Omental fat pad (tissue), 3 donors: ENCODE measurements at regions not wholly inside any gene's neighbourhood (a gene's known extent, or its start where the extent isn't known, plus 50 kb on each side); places are given as distances from the start of the nearest gene placed in this dataset.
"Not testable (repeated sequence)": the region's sequence is repeated elsewhere in the genome, so short reads cannot be mapped to it uniquely, and the experiment has no call there.

Experiments
- ATAC-seq: fragments of 150-250 bp; one replicate; pipeline ENCODE4 v1.9.1; 2016; ENCODE audit warnings: mild to moderate bottlenecking, moderate library complexity; ENCODE audit not compliant: low FRiP score
- DNase-seq: peaks from one replicate; pipeline ENCODE4 v3.0.0-alpha.2; 2019; ENCODE audit warnings: low spot score
- TF ChIP-seq, protein P1 (sequence below), 3 donors: fragments of 450-650 bp; IDR thresholded peaks; one replicate each; pipeline ENCODE4 v1.5.1; 2016 to 2017; ENCODE audit warnings: antibody characterized with exemption in 3 of 3, mild to moderate bottlenecking in 3 of 3, moderate library complexity in 2 of 3

GRCh38 chr17:77527836-77528505 is 387.2 kb downstream of the SEC14L1 start:
- TF ChIP-seq, protein P1, sequence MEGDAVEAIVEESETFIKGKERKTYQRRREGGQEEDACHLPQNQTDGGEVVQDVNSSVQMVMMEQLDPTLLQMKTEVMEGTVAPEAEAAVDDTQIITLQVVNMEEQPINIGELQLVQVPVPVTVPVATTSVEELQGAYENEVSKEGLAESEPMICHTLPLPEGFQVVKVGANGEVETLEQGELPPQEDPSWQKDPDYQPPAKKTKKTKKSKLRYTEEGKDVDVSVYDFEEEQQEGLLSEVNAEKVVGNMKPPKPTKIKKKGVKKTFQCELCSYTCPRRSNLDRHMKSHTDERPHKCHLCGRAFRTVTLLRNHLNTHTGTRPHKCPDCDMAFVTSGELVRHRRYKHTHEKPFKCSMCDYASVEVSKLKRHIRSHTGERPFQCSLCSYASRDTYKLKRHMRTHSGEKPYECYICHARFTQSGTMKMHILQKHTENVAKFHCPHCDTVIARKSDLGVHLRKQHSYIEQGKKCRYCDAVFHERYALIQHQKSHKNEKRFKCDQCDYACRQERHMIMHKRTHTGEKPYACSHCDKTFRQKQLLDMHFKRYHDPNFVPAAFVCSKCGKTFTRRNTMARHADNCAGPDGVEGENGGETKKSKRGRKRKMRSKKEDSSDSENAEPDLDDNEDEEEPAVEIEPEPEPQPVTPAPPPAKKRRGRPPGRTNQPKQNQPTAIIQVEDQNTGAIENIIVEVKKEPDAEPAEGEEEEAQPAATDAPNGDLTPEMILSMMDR (IDR thresholded peaks at IDR 0.05): no peak
- DNase-seq (no peak), ATAC-seq (no peak)

GRCh38 chr17:77528516-77529327 is 388.0 kb downstream of the SEC14L1 start:
- DNase-seq (no peak), ATAC-seq (no peak)
- TF ChIP-seq, protein P1 (IDR thresholded peaks at IDR 0.05): no peak

DNA sequence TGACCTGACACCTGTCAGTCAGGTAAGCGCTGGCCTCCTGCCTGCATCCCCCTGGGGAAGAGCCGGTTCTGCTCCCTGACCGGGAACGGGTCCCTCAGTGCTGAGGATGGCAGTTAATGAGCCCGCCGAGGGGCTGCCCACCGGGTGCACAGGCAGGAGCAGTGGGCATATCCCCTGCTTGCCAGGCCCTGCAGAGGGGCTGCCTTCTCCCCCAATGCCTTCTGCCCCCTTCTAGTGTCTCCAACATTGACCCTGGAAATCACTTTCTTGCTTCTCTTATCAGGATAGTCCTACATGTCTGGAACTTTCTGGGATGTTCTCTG is 388.5 kb downstream of the SEC14L1 start:
- DNase-seq (no peak), ATAC-seq (no peak)
- TF ChIP-seq, protein P1 (IDR thresholded peaks at IDR 0.05): no peak

DNA sequence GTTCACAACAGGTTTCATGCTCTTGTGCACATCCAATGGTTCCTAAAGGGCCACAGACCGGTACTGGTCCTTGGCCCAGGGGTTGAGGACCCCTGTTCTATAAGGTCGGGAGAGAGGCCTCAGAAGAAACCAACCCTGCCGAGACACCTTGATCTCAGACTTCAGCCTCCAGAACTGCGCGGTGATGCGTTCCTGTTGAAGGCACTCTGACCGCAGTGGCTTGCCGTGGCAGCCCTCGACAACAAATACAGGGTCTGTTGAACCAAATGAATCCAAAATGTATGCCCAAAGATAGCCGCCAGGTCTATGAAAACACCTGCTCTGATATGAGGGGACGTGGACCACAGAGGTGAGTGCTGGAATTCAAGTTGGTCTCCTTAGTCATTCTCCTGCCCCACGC is 389.8 kb downstream of the SEC14L1 start:
- TF ChIP-seq, protein P1 (IDR thresholded peaks at IDR 0.05): no peak
- no peak for DNase-seq

DNA sequence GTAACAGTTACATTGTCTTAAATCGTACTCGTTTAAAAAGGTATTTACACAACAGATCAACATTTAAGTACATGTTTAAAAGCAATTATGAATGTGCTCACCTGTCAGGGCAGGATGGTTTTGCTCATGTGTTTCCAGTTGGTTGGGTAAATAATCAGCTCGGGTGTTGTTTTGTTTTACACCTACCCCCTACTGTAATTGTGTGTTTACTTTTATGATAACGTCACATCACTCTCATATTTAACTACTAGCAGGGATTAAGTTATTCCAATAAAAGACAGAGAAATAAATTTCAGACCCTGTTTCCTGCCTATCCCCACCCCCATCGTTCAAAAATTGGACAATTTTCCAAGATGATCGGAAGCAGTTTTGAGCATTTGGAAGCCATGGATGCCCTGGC is 390.2 kb downstream of the SEC14L1 start:
- TF ChIP-seq, protein P1 (IDR thresholded peaks at IDR 0.05): no peak
- DNase-seq (no peak), ATAC-seq (no peak)

More for the DNA sequence above, 389.8 kb downstream of the SEC14L1 start:
- no peak for ATAC-seq

- DNase-seq: no peak
- ATAC-seq: no peak
- TF ChIP-seq, protein P1 (IDR thresholded peaks at IDR 0.05): no peak
Measured at GRCh38 chr17:77531641-77532040, 390.9 kb downstream of the SEC14L1 start.

DNA sequence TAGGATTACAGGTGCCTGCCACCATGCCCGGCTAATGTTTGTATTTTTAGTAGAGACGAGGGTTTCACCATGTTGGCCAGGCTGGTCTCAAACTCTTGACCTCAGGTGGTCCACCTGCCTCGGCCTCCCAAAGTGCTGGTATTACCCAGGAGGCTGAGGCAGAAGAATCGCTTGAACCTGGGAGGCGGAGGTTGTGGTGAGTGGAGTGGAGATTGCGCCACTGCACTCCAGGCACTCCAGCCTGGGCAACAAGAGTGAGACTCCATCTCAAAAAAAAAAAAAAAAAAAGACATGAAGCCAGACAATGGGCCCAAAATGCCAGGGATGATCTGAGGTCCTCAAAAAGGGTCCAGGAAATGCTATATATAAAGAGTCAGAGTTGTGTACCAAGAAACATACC is 392.9 kb downstream of the SEC14L1 start:
- ATAC-seq: not testable (repeated sequence)

More for the DNA sequence above, 392.9 kb downstream of the SEC14L1 start:
- DNase-seq: not testable (repeated sequence)
